GM18508 (cell line): ENCODE measurements at regions not wholly inside any gene's neighbourhood (a gene's known extent, or its start where the extent isn't known, plus 50 kb on each side); places are given as distances from the start of the nearest gene placed in this dataset.

Experiments used
- ATAC-seq: cut with Tn5 transposase; IDR thresholded peaks from one replicate; pipeline ENCODE4 v1.9.1; 2021; ENCODE audit warnings: moderate number of reproducible peaks; ENCODE audit not compliant: insufficient read depth, unreplicated experiment

DNA sequence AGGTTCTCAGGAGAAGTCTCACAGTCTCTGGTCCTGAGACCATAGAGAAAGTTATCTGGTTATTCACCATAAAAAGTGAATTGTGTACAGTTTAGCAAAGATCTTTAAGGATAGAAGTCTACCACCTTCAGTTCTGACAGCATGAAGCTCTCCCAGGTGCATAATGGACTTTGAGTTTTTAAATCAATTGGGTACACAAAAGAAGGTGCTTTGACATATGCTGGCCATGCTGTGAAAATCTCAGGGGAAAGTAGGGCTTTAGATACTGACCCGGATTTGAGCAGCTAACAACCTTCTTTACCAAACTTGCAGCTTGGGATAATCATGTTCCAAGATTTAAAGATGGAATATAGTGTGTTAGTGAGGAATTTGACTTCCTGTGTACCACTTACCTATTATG lies 264.2 kb downstream of the ZSWIM6 start:
- no peak for ATAC-seq

DNA sequence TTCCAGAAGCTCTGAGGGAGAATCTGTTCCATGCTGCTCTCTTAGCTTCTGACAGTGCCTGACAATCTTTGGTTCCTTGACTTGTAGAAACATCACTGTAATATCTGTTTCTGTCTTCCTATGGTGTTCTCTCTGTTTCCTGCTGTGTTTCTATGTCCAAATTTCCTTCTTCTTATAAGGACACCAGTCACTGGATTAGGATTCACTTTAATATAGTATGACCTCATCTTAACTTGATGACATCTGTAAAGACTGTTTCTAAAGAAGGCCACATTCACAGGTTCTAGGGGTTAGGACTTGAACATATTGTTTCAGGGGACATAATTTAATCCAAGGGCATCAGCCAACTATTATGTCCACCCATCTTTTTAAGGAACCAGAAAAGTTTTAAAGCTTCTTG lies 265.6 kb downstream of the ZSWIM6 start:
- no peak for ATAC-seq

DNA sequence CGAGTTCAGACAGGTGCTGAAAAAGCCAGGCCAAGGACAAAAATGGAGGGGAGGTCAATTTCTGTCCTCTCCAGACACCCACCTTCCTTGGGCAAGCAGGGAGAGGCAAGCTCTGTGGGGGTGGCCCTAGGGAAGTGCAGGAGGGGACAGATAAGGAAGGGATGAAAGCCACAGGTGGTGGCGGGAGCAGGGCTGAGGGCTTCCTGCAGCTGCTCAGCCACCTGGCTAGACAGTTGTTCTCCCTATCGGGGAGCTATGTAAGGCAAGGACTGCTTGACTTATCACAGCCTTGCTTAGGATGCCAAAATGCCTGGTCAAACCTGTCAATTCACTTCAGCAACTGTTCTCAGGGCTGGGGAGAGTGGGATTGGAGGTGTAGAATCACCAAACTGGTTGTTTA lies 266.1 kb downstream of the ZSWIM6 start:
- ATAC-seq: no peak

DNA sequence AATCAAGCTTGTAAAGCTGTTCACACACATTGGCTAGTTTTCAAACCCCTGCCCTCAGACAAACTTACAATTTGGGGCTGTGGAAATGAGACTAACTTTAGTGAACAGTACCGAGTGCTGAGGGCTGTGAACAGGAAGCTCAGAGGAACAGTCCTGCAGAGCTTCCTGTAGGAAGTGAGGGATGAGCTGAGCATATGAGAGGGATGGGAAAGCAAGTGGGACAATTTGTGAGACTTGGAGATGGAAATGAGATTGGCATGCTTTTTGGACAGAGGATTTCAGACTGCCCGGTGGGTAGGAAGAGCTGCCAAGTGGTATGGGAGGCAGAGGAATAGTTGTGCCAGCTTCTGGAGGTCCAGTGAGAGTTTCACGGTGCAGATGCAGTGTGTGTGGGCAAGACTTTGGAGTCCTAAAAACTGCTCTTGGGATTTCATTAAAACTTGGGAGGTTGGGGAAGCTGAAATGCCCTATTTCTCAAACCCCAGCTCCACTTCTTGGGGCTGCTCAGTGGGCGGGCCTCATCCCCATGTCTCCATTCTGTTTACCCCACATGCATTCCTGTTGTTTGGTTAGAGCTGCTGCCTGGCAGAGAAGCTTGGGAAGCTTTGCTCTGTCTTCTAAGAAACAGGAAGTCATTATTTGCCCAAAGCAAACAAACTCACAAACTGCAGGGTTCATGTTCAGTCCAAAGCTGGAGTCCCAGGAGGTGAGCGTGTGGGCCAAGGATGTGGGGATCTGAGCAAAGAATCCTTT lies 267.5 kb downstream of the ZSWIM6 start:
- no peak for ATAC-seq

DNA sequence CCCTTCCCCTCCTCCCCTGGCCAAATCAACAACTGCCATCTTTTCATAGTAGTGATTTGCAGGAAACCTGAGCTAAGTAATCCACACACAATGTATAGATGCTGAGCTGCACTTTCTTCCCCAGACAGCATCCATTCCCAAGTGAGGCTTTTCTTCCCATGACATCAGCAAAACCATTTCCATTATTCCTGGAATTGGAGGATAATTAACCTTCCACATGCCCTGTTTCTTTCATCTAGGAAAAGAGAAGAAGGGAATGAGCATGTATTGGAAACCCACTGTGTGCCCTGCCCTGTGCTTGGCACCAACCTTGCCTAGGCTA lies 268.0 kb downstream of the ZSWIM6 start:
- no peak for ATAC-seq

DNA sequence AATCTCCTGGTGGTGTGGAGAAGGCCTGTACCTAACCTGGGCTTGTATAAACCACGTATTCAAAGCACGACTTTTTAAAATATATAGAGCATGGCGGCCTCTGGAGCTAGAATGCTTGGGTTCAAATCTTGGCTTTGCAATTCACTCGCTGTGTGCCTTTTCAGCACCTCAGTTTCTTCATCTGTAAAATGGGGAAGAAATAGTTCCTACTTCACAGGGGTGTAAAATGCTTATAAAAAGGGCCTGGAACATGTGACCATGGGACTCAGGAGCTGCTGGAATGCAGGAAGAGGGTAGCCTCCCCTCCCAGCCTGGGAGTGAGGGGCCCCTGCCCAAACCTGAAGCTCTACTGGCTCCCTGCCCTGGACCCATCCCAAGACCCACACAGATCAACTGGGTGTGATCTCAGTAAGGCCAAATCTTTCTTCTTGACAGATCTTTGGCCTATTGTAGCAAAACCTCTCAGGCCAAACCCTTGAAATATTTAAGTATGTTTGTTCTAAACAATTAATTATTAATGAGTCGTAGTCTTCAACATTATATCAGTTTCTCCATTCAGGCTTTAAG lies 269.0 kb downstream of the ZSWIM6 start:
- ATAC-seq: no peak

DNA sequence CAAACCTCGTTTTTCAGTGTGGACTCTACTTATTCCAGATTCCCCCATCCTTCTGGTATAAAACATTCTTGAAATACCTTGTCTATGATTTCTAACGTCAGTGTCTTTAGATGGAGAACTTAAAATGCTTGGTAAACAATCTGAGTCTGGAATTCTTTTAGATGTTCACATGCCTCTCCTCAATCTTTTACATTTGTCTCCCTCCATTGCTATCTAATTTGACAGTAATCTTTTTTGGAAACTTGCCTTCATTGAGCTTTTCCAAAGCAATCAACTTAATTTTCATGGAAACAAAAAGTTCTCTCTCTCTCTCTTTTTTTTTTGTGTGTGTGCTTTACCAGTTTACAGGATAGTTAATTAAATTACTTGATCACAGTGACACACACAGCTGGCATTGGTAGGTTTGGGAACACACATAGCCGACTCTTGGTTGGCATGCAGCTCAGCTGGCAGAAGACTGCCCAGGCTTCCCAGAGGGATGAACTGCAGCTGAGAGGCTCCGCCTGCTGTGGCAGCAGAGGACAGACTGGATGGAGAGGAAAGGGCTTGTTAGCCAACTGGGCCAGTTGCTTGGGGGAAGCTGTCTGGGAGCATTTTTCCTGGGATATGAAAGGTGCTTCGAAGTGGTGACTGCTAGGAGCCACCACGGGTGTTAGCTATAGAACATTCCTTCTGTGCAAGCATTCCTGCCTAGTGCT lies 271.3 kb downstream of the ZSWIM6 start:
- no peak for ATAC-seq

DNA sequence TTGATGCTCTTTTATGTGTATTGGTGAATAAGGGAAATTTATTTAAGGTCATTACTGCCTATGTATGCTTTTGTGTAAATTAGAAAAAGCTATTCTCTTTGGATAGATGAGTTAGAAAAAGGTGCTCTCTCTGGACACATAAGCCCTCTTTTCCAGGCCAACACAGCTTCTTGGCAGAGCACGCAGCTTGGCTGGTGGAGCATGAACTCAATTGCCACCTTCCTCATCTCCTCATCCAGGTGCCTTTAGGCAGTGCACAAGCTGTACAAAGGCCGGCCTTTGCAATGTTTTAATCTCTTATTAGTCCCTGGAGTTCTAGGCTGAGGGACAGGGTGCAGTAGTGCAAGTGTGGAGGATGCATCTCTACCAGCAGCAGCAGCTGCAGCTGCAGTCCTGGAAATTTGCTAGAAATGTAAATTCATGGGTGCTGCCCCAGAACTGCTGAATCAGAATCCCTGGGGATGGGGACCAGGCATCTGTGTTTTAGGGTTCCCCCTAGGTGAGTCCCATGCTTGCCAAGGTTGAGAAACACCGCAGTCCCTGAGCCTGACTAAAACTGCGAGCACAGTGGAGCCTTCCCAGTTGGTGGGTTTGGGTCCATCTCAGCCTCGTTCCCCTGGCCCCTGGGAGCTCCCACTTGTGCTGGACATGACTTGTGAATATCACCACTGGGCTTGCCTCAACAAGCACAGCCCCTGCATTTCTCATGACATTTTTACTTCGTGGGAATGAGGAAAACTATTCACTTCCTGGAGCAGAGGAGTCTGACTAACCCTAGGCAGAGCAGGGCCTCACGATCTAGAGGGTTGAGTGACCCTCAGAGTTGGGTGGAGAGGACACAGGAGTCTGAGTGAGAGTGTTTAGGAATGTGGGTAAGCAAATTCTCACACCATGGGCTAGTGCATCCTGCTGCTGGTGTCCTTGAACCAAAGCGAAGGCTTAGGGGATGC lies 272.3 kb downstream of the ZSWIM6 start:
- ATAC-seq: no peak

DNA sequence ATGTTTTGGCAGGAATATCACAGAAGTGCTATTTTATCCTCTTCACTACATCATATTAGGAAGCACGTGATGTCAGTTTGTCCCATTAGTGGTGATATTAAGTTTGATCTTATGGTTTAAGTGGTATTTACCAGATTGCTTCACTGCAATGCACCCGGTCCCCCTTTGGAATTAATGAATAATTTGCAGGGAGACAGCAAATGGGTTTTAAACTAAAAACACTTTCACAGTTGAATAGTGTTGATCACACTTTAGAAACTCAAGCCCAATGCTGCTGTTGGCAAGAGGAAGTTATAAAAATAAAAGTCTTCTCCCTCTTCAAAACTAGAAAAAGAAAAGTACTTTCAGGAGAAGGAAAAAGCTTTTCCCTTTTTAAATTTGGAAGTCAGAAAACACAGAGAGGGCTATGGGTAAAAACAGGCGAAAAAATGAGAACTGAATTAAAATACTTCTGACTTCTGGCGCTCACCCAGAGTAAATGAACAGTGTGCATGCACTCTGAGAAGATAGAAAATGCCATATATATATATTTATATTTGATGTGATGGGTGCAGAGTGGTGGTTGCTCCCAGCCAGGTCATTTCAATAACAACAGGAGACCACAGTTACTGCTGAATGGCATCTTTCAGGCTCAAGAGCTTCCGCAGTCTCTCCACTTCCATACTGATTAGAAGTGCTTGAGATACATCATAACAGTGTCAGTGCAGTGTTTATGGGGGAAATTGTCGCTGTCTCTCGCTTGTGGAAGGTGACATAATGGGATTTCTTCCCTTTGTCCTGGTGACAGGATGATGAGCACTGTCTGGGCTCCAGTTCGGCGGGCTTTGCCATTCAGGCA lies 278.0 kb downstream of the ZSWIM6 start:
- ATAC-seq: no peak

DNA sequence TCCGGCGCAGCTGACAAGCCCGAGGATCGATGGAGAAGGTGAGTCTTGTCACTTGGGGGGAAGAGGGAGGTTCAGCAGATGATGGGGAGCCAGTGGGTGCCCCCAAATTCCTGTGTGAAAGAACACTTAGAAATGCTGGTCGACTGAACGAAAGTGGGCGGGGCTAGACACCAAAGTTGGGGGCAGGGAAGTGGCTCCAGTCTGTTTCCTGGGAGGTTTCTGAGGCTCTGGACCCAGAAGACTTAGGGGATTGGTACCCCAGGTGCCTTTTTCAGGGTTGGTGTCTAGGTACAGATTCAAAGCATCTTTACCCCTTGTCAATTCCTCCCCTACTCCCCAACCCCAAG lies 278.6 kb downstream of the ZSWIM6 start:
- no peak for ATAC-seq

DNA sequence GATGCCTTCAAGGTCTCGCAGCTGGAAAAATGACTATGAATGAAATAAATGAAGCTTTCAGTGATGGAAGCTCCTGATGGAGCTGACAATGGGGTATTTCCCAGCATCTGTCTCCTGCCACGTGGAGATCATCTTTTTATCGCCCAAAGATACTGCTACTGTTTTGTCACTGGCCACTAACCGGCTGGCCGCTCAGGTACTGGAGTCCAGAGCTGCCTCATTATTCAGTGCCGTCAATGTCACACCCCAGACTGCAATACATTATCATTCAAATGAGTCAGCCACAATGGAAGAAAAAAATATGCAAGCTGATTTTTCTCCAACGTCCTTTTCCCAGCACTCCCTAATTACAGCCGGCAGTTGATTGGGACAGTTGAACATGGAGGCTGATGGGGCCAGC lies 280.4 kb downstream of the ZSWIM6 start:
- ATAC-seq: no peak

DNA sequence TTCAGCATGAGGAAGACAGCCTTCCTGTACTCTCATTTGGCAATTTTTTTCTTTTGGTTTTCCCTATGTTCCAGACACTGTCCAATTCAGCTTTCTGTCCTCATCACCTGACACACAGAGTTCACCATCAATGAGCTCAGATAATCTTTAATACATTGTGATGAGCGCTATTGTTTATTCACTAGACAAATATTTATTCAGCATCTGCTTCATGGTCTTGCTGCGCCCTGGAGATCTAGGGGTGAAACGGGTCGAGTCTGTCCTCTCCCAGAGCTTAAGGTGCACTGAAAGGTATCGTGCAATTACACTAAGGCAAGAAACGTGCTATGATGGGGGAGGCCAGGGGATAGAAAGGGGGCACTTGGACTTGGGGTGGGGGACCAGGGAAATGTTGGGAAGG lies 281.6 kb downstream of the ZSWIM6 start:
- ATAC-seq: no peak

DNA sequence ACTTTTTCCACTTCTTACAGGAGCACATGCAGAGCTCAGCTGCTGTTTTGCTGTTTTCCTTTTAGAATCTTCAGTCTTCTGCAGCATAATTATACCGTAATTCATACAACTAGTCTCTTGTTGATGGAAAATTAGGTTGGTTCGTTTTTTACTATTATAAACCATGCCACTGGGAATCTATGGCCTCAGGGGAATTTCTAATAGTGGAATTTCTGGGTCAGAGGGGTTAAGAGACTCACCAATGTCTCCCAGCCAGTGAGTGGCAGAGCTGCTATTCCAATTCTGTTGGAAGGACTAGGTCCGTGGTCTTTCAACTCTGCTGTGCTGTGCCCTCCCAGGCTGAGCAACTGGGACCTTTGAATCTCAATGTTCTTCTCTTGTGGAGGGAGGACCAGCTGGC lies 282.5 kb downstream of the ZSWIM6 start:
- no peak for ATAC-seq

DNA sequence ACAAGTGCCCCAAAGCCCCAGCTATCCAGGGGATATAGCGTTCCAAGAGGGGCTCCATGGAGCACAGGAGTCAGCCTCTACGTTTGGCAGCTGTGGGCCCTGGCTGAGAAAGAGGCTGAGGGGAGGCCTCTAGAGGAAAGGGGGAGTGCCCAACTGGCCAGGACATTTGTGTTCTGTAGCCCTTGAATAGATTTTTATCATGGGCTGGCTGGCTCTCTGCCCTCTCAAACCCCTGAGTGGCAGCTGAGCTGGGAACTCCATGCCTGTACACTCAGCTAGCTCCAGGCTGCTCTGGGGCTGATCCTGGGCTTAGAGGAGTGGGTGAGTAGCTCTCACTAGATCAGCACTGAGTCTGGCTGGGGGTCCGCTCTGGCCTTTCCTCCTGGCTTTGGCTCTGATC lies 285.0 kb downstream of the ZSWIM6 start:
- no peak for ATAC-seq

DNA sequence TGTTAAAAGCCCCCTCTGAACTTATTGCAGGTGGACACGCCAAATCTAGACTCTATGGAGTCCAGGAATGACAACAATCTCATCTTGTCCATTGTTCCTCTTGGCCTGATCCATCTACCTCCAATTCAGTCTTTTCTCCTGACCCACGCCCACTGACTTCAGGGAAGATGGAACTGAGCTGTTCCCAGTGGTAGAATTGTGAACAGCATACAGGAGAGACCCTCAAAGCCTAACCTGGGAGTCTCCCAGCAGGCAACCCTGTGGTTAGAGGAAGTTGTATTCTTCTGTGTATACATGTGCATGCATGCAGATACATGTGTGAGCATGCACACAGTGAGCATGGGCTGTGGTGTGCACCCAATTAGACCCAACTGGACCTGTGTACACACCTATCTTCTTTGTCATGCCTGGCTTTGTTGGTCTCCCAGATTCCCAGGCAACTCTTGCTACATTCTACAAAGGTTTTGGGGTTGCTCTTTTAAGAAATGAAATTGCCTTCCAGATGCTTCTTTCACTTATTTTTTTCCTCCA lies 286.0 kb downstream of the ZSWIM6 start:
- ATAC-seq: no peak

DNA sequence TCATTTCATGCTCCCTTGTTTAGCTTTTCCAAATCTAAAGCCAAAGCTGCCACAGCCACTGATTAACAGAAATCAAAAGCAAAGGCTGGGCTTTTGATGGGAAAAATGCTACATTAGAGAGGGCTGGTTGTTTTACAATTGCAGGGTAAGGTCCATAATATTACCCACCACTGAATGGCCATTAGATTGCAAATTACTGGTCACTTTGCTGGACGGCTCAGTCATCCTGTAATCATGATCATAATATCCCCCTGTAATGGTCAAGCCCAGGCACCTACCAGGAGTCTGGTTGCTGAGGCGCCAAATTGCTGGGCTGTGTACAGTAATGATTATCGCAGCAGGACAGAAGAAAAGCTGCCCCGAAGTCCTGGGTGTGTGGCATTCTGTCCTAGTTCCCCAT lies 286.5 kb downstream of the ZSWIM6 start:
- ATAC-seq: no peak

DNA sequence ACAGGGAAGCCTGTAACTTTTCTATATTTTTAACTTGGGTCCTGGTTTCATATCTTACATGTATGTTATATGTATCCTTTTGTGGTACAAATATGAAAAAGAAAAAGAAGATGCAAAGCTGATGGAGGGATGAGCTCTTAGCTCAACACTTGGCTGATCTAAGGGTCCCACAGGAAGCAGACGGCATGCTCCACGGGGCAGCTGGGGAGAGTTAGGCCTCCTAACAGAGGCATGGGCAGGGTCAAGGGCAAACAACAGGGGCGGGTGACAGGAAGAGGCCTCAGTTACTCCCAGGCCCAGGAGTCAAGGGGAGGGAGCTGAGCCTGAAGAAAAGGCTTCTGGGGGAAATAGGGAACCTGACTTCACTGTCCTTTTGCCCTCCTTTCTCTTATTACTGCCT lies 287.2 kb downstream of the ZSWIM6 start:
- ATAC-seq: no peak

DNA sequence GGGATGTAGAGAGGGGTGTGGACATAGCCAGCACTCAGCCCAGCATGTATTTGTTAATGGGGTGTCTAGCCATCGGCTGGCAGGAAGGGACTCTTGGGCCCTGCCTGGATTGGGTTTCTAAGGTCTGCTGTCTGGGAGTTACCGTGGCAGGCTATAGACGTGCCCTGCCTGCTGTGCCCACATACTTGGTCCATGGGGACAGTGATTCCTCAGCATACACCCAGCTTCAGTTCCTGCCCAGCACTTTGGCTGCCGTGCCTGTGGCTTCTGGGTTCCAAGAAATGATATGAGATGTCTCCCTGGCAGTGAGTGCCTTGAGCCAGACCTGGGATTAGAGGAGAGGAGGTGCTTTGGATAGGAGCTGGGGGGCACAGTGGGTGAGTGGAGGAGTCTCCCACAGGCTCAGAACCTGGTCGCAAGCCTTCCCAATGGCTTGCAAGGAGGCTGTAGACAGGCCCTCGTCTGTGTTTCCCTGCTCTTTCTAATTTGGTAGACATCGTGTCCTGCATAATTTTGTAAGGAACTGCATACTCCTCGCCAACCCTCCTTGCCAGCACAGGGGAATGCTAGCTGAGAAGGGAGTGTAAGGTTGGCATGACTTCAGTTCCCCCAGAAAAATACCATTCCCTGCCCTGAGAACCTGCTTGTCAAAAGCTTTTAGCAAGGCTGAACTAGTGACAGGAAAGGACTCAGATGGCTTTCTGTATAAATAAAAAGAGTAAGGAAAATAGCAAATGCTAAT lies 287.9 kb downstream of the ZSWIM6 start:
- ATAC-seq: no peak

DNA sequence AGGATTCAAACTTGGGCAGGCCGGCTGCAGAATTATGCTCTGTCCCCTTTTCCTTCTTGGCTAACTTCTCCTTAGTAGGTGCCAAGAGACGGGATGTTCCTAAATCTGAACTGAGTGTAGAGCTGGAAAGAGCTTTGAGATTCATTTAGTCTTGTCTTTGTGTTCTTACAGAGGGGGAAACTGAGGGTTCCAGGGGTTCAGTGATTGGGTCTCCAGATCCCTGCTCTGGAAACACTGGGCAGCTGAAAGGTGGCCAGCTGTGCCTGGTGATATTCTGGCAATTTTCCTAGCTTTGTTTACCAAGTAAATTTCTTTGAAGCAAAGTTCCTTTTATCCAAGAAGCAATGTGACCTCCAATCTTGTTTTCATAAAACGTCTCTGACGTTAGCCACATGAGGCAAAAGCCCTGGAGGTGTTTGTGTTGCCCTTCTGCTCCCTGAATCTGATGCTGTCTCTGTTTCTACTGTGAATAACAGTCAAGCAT lies 288.7 kb downstream of the ZSWIM6 start:
- ATAC-seq: no peak
